B cell (primary cell): ENCODE measurements at regions not wholly inside any gene's neighbourhood (a gene's known extent, or its start where the extent isn't known, plus 50 kb on each side); places are given as distances from the start of the nearest gene placed in this dataset.

ENCODE experiments used
- ATAC-seq: fragments of 200-7000 bp; cut with Tn5 transposase; one replicate; pipeline ENCODE4 v1.10.0; 2021; ENCODE audit warnings: low read depth, mild to moderate bottlenecking, moderate number of reproducible peaks, moderate library complexity
- CTCF ChIA-PET: fragments of 350-600 bp; sonication (Branson Sonifier 250); formaldehyde crosslinking; loops from one replicate; lab custom pipeline; 2021; ENCODE audit warnings: antibody characterized with exemption, inconsistent platforms; lab: Charles Lee
- POLR2A ChIA-PET: fragments of 350-600 bp; sonication (Branson Sonifier 250); formaldehyde crosslinking; loops from one replicate; lab custom pipeline; 2021; ENCODE audit warnings: antibody characterized with exemption; lab: Charles Lee
- DNase-seq: peaks from one replicate; pipeline ENCODE4 v3.0.0; 2013
- H2AFZ ChIP-seq: 2 replicates; pipeline ENCODE4 v1.6.1; 2012; ENCODE audit warnings: mild to moderate bottlenecking, low read depth, low read length; ENCODE audit not compliant: insufficient read depth, poor library complexity, severe bottlenecking
- H3K27ac ChIP-seq, 2 donors: 1 replicate in 1 of 2; 2 replicates in 1 of 2; pipeline ENCODE4 v1.5.1; 2012 to 2013; ENCODE audit warnings: low read length in 2 of 2, mild to moderate bottlenecking in 2 of 2, moderate library complexity in 1 of 2
- H3K27me3 ChIP-seq, 4 experiments: fragments of 200-600 bp in 1 of 4; sonication (generic) in 1 of 4; replicated peaks in 1 of 4; 1 replicate in 2 of 4; 2 replicates in 2 of 4; pipeline versions ENCODE4 v1.6.1 to v1.7.0; 2013 to 2016; ENCODE audit warnings: low read length in 3 of 4, mild to moderate bottlenecking in 2 of 4, mixed read lengths in 1 of 4, moderate library complexity in 1 of 4; ENCODE audit not compliant: insufficient read depth in 4 of 4, control insufficient read depth in 3 of 4; ENCODE audit errors: control extremely low read depth in 1 of 4
- H3K36me3 ChIP-seq, 2 experiments: replicated peaks in 1 of 2; 1 replicate in 1 of 2; 2 replicates in 1 of 2; pipeline versions ENCODE4 v1.6.1 to v1.7.1; 2013; ENCODE audit warnings: low read length in 1 of 2; ENCODE audit not compliant: insufficient read depth in 2 of 2, control insufficient read depth in 1 of 2; ENCODE audit errors: control extremely low read depth in 1 of 2, extremely low read depth in 1 of 2
- H3K4me1 ChIP-seq, 2 donors: fragments of 200-600 bp in 1 of 2; sonication (generic) in 1 of 2; 1 replicate in 1 of 2; 2 replicates in 1 of 2; pipeline versions ENCODE4 v1.5.1 to v1.6.1; 2013 to 2017; ENCODE audit warnings: low read length in 2 of 2; ENCODE audit not compliant: control insufficient read depth in 2 of 2, insufficient read depth in 2 of 2
- H3K4me2 ChIP-seq: replicated peaks from 2 replicates; pipeline ENCODE3; 2012; ENCODE audit warnings: mild to moderate bottlenecking, low read depth, low read length; ENCODE audit not compliant: poor library complexity, severe bottlenecking
- H3K4me3 ChIP-seq, 5 experiments: fragments of 200-600 bp in 1 of 5; sonication (generic) in 1 of 5; 1 replicate in 3 of 5; 2 replicates in 2 of 5; pipeline versions ENCODE4 v1.5.1 to v1.7.0; 2011 to 2016; ENCODE audit warnings: low read length in 4 of 5, mild to moderate bottlenecking in 4 of 5, low read depth in 2 of 5, control low read depth in 1 of 5, moderate library complexity in 1 of 5; ENCODE audit not compliant: insufficient read depth in 1 of 5; ENCODE audit errors: control extremely low read depth in 1 of 5, extremely low read depth in 1 of 5
- H3K79me2 ChIP-seq: fragments of 200-600 bp; sonication (generic); one replicate; pipeline ENCODE4 v1.6.0; 2016; ENCODE audit warnings: low read length; ENCODE audit not compliant: control insufficient read depth, insufficient read depth
- H3K9ac ChIP-seq: fragments of 200-600 bp; sonication (generic); 2 replicates; pipeline ENCODE4 v1.6.1; 2017; ENCODE audit warnings: mild to moderate bottlenecking, low read length, moderate library complexity
- H3K9me3 ChIP-seq, 3 donors: one replicate each; pipeline versions ENCODE4 v1.6.1 to v1.7.1; 2013; ENCODE audit warnings: low read length in 2 of 3; ENCODE audit not compliant: control insufficient read depth in 2 of 3, insufficient read depth in 1 of 3; ENCODE audit errors: control extremely low read depth in 1 of 3
- H4K20me1 ChIP-seq: 2 replicates; pipeline ENCODE4 v1.6.0; 2012; ENCODE audit warnings: mild to moderate bottlenecking, low read length; ENCODE audit not compliant: insufficient read depth, control insufficient read depth, poor library complexity, severe bottlenecking
- H3K27ac Mint-ChIP-seq: one replicate; pipeline ENCODE4 v1.8.0; 2021; ENCODE audit warnings: mixed read lengths
- H3K27me3 Mint-ChIP-seq: one replicate; pipeline ENCODE4 v1.8.0; 2021; ENCODE audit warnings: mixed read lengths
- H3K4me1 Mint-ChIP-seq: one replicate; pipeline ENCODE4 v1.8.0; 2021; ENCODE audit warnings: mixed read lengths
- H3K4me3 Mint-ChIP-seq: one replicate; pipeline ENCODE4 v1.8.0; 2021; ENCODE audit warnings: mixed read lengths
- H3K9me3 Mint-ChIP-seq: one replicate; pipeline ENCODE4 v1.8.0; 2022; ENCODE audit warnings: mixed read lengths; ENCODE audit not compliant: insufficient read depth
- CTCF ChIP-seq: fragments of 200-600 bp; IDR thresholded peaks from one replicate; pipeline ENCODE4 v1.8.0; 2022; ENCODE audit warnings: antibody characterized with exemption, mild to moderate bottlenecking
- EZH2 ChIP-seq: IDR thresholded peaks from 2 replicates; pipeline ENCODE4 v1.6.1; 2012; ENCODE audit warnings: borderline replicate concordance, low read depth, mild to moderate bottlenecking, moderate library complexity, low read length; ENCODE audit not compliant: insufficient read depth, poor library complexity, severe bottlenecking
- WGBS: methylation state at CpG from one replicate; pipeline ENCODE4 v1.1.5; 2013; ENCODE audit warnings: missing lambda C conversion rate; ENCODE audit not compliant: insufficient coverage; 5-methylcytosine and 5-hydroxymethylcytosine counted together
- intact Hi-C: fragments of 100-400 bp; cut with micrococcal nuclease; formaldehyde crosslinking; loops from one replicate; pipeline ENCODE4 v1.10.0; 2022

GRCh38 chr3:193951859-193952258 lies 184.1 kb upstream of the HES1 start:
- Histone ChIP-seq H3K27ac (no peak overlapping the region), H3K79me2 (no peaks in the 10 kb centered on the region), H3K9me3 (peaks cover 3 to 18% (median 9%) of the 10 kb centered on the region in 3 donors), H3K4me3 (no peak overlapping the region), H4K20me1 (no peaks in the 10 kb centered on the region), H3K27me3 (peaks cover 0 to 7% (median 0%) of the 10 kb centered on the region in 4 experiments), H2AFZ (no peak overlapping the region), H3K9ac (no peak overlapping the region), H3K4me1 (no peaks in the 10 kb centered on the region), H3K36me3 (no peaks in the 10 kb centered on the region), H3K4me2 (no peak overlapping the region)
- Mint-ChIP-seq H3K4me3 (no peak overlapping the region), H3K9me3 (peaks cover 9% of the 10 kb centered on the region), H3K27ac (no peak overlapping the region), H3K4me1 (peaks cover 3% of the 10 kb centered on the region), H3K27me3 (peaks cover 25% of the 10 kb centered on the region)
- no peak for ATAC-seq
- intact Hi-C loops = no loop called here
- ChIA-PET CTCF (interaction anchor here (1.5 to 1.6 kb wide), 2 partner anchors 18 to 364 kb away, joined by 4 read pairs; no protein-coding TSS in a partner anchor), POLR2A (no interaction called here)
- no peak for DNase-seq
- TF ChIP-seq CTCF (no peak), EZH2 (no peak)
- WGBS = 67% methylated on average over 1 of the region's 1 CpG

- Histone ChIP-seq H3K9ac (no peak overlapping the region), H3K27ac (no peak overlapping the region), H3K79me2 (no peaks in the 10 kb centered on the region), H2AFZ (no peak overlapping the region), H4K20me1 (no peaks in the 10 kb centered on the region), H3K36me3 (no peaks in the 10 kb centered on the region), H3K4me1 (no peaks in the 10 kb centered on the region), H3K27me3 (peaks cover 0 to 18% (median 11%) of the 10 kb centered on the region in 4 experiments), H3K4me2 (no peak overlapping the region), H3K9me3 (peaks cover 3 to 18% (median 9%) of the 10 kb centered on the region in 3 donors), H3K4me3 (no peak overlapping the region)
- peaks cover 9% of the 10 kb centered on the region for H3K9me3 Mint-ChIP-seq
- TF ChIP-seq CTCF (no peak), EZH2 (no peak)
- ChIA-PET POLR2A (no interaction called here), CTCF (no interaction called here)
- intact Hi-C loops = no loop called here
- peaks cover 24% of the 10 kb centered on the region for H3K27me3 Mint-ChIP-seq
- H3K27ac Mint-ChIP-seq = no peak overlapping the region
- no peaks in the 10 kb centered on the region for H3K4me1 Mint-ChIP-seq
- H3K4me3 Mint-ChIP-seq = no peak overlapping the region
- ATAC-seq = no peak
- no peak for DNase-seq
Observed at GRCh38 chr3:193954752-193955151, 181.2 kb upstream of the HES1 start.
